ENCODE measurements at regions not wholly inside any gene's neighbourhood (a gene's known extent, or its start where the extent isn't known, plus 50 kb on each side); places are given as distances from the start of the nearest gene placed in this dataset.

- no peak for TF ChIP-seq CTCF (IDR thresholded peaks at IDR 0.05)
- no peak for TF ChIP-seq POLR2A (IDR thresholded peaks at IDR 0.05)
Observed at GRCh38 chr2:8028981-8029380, 652.9 kb upstream of the ID2 start.
